NCI-H1092 (cell line): ENCODE measurements at regions not wholly inside any gene's neighbourhood (a gene's known extent, or its start where the extent isn't known, plus 50 kb on each side); places are given as distances from the start of the nearest gene placed in this dataset.

ENCODE experiments used
- DNase-seq: peaks from one replicate; lab custom pipeline; 2025; lab: John Stamatoyannopoulos, UW

DNA sequence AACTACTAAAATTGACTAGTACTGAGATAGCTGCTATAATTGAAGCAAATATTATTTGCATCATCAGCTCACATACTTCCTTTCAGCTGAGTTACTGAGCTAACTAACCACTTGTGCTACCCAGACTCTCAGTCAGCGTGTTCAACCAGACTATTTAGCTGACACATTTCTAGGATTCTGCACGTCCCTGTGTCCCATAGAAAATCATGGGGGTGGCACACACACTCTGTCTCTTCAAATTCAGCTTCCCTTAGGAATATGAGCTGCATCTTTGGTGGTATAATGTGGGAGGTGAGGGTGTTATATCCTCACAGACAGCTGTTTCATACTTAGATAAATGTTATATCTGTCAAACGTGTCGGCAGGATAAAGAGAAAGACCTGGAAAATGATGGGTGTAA is 424.0 kb downstream of the CDH2 start:
- no peak for DNase-seq

DNA sequence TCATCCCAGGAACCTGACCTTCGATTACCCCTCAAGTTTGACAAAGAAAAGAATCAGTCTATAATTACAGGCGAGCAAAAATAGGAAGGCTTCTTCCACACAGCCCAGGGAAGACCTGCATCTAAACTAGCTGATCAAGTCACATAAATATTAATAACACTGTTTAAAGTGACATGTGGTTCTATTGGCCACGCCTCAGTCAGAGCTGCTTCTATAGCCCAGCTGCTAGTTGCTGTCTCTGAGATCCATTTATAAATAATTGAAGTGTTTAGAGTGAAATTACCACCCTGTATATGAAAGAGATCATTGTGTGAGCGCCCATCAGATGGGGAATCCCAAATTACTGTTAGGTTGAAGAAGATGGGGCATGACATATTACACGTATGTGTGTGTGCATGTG is 426.0 kb downstream of the CDH2 start:
- no peak for DNase-seq

DNA sequence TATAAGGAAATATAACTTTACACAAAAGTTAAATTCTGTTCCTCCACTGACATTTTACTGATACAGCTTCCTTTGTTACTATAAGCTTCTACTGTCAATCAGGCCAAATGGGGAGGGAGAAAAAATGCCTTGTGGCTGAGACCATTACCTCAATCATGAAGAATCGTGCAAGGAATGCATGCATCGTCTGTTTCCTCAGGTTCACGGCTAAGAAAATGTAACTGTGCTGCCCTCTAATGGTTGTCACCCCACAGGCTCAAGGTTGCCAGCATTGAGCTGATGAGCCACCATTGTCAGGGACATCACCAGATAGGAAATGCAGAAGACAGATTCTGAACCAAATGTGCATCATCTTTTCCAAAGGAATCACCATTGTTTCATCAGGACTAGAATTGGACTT is 426.9 kb downstream of the CDH2 start:
- DNase-seq, result peak; percentile 72

DNA sequence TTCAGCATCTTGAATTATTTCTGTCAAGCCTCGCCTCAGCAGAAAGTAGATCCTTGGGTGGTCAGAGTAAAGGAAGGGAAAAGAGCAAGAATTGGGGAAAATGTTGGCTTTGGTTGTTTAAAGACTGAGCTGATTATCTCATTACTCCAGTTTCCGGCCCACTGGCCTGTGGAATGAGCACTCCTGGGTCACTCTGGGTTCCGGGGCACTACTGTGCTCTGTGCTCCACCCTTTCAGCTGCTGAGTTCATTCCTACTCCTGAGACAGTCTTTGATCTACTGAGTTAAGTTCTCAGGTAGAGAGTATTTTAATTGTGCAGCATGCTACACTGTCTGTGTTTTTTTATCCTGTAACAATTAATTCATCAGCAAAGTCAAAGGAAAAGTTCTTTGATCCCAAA is 427.7 kb downstream of the CDH2 start:
- DNase-seq, result no peak

DNA sequence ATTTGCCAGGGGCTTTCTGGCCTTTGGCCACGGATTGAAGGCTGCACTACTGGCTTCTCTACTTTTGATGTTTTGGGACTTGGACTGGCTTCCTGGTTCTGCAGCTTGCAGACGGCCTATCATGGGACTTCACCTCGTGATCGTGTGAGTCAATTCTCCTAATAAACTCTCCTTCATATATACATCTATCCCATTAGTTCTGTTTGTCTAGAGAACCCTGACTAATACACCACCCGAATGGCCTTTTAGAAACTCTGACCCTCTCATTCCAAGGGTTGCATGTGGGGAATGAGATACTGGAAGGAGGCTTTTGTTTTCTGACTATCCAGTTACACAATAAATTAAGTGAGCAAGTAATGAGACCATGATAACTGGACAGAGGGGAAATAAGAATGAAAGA is 430.7 kb downstream of the CDH2 start:
- no peak for DNase-seq

DNA sequence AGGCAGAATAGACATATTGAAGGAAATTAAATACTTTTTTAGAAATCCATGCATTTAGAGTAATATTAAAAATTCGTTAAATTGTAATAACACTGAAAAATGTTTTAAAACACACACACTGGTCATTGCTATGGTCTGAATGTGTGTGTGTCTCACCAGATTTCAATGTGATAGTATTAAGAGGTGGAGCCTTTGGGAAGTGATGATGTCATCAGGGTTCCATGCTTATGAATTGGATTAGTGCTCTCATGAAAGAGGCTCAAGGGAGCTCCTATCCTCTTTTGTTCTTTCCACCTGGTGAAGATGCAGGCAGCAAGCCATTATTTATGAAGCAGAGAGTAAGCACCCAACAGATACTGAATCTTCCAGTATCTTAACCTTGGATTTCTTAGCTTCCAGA is 441.8 kb downstream of the CDH2 start:
- DNase-seq, result no peak

DNA sequence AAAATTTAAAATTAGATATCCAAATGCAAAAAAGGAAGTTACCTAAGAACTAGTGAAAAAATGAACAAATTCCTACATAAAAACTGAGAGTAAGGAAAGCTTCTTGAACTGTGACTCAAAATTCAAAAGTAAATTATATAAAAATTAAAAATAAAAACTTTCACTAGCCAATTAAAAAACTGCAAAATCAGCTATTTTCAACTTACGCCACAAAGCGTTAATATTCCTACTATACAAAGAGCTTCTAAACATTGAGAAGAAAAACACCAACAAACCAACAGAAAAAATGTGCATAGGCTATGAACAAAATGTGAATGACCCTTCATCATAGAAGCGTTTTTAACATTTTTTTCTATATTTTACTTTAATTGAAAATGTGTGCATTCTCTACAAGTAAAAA is 445.7 kb downstream of the CDH2 start:
- DNase-seq, result no peak

DNA sequence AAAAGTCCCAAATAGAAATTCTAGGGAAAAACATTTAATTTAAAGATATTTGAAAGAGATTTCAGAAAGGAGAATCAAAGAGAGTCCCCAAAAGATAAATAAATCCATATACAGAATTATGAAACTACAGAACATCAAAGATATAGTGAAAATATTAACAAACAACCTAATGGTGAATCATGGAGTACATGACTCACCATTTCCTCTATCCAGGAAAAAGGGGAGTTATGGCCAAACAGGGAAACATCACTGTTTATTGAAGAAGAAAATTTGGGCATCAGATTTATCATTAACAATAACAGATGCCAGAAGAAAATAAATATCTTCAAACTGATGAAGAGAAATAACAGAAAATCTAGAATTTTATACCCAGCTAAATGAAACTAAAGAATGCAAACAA is 448.3 kb downstream of the CDH2 start:
- DNase-seq, result no peak

DNA sequence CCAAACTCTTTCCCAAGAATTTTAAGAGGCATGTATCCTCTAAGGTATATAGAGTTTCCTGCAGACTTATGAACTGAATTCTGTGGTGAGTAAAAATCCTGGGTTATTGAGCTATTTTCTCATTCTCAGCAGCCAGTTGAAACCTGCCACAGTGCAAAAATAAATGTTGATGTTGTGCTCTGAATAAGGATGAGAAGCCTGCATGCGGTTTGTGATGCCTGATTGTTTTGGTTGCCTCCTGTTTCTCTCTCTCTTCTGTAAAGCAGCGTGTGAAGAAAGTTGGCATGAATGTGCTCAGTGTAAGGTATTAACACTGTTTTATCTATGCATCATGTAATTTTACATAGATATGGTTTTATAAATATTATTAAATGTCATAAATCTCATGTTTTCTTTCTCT is 452.6 kb downstream of the CDH2 start:
- DNase-seq, result no peak

DNA sequence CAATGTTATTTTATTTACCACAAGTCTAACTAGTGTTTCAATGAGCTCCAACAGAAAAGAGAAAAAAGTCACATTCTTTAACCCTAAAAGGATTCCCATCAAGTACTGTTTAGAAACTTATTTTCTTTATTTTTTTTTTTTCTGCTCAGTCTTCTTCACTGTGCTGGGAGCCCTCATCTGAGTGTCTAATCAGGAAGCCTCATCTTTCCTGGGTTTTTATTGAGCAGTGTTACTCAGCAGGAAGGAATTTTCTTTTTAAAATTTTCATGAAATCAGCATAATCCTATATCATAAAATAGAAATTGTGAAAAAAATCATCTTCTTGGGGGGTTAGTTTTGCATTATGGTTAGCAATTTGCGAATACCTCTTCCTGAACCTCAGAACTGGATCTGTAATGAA is 453.8 kb downstream of the CDH2 start:
- no peak for DNase-seq

DNA sequence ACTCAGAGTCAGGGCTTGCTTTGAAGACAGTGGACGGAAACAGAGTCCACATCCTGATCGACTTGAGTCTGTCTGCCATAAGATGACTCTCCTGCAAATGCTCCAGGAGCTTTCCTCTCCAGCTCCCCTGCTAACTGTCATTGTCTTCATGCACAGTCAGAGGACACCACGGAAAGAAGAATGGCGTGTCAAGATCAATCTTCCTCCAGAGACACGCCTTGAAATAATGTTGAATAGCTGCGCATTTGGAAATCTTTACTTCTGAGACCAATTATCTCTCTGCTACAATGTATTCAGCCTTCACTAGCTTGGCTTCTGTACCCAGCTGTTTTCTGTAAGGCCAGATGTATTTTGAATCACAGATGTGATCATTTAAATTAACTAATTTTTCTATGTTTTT is 457.2 kb downstream of the CDH2 start:
- no peak for DNase-seq

DNA sequence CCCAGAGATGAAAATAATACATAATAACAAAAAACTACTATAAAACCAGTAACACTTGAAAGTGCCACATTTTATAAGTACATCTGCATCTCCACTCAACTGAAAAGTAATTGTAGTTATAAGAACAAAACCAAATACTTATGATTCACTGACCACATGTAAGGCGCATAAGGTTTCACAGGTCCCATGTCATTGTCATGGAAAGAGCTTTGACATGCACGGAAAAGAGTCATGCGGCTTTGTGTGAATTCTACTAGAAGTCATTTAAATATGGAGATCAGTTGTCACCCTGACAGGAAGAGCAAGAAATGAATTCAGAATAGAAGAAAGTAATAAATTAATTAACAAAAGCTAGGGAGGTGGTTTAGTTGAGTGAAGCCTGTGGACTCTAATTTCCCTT is 459.1 kb downstream of the CDH2 start:
- no peak for DNase-seq

DNA sequence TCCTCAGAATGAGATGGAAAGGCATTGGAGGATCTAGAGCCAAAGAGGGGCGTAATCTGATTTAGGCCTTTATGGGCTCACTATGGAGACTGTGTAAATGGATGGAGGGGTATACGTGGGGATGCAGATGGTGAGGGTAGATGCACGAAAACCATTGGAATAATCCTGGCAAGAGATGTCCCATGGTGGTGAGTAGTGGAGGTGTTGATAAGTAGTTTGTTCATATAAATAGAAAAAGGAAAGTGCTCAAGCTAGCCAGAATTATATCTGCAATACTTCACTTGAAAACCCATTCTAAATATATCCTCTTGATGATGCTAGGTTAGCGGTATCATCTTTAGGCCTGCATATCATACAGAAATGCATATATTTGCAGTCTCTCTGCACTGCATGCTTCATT is 459.7 kb downstream of the CDH2 start:
- no peak for DNase-seq

DNA sequence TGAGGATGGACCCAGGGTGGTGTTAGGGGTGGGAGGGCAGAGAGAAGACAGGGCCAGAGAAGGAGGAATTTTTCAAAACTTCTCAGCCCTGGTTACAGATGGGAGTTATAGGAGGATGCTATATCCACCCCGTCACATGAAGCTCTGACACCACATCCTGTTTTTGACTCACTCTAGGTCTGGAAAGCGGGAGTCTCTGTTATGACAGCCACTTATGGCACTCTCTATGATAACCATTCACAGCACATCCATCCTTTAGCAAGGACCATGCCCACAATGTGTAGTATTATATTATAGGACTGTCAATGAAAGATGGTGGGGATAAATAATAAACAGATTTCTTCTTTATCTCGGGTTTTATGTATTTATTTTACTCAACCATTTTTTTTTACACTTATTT is 461.2 kb downstream of the CDH2 start:
- DNase-seq, result no peak

DNA sequence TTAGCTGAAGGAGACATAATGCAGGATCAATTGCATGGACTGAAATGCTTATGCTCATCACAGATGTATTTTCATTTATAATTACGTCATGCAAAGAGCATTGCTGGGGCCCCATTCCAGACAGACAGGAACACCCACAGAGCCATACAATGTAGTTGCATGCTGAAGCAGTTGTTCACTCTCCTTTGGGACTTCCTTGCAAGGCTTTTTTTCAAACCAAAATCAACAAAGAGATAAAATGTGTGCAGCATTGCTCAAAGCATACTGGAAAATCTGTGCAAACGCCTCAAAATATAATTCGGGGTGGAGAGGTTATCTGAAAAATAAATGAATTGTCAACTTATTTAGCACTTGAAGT is 463.2 kb downstream of the CDH2 start:
- DNase-seq, result peak; percentile 19

DNA sequence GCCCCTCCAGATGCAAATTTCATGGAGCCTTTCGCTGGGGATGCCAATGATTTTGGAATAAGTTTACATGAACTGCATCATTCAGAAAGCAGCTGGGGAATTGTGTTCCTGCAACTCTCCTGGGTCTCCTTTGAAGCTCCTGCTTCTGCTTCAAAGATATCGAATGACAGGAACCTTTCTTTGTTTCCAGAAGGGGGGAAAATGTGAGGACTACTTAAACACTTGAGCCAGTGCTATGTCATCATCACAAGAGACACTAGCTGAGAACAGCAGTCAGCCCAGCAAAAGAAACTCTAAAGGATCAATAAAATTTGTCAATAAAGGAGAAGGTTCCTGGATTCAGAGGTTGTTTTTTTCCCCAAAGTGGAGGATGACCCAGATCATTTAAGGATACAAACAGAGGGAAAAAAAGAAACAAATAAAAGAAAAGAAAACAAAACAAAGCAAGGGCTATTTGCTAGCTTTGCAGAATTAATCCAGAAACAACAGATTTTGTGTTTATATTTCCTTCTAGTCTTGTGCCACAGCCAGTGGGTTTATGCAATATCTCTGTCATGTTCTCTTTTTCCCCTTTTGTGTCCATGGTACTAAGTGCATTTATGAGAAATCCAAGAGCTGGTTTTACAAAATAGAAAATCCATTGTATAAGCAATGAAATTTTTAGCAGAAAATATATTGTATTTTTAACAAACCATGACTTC is 463.7 kb downstream of the CDH2 start:
- peak; percentile 87 for DNase-seq

DNA sequence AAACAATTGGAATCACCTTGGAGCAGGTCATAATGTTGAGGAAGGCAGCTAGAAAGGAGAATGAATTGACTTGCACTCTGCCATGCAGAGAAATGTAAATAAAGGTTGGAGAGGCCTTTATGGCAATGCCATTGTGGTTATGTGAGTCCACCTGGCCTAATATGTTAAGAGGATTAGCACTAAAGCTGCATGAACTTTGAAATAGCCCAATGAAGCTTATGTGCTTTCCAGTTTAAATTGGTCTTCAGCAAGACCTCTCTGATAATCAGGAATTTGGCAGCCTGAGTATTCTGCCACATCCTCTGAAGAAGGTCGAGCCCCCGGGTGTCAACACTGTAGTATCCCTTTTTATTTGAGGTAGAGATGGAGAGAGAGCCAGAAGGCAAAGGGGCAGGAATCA is 464.9 kb downstream of the CDH2 start:
- peak; percentile 83 for DNase-seq

DNA sequence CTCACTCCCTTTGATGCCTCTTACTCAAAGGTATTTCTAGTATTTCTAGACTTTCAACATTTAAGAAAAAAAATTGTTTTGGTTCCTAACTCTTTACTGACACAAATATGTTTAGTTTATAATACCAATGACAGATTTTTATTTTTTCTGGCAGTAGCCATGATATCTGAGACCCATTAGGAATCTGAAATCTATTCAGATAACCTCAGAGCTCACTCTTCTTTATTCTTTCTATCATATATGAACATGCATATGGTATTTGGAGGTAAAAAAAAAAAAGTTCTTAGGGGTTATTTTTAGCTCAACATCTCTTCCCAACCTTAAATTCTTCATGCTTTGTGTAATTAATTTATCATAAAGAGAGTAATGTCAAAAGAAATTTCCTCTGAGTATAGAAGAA is 465.5 kb downstream of the CDH2 start:
- no peak for DNase-seq

DNA sequence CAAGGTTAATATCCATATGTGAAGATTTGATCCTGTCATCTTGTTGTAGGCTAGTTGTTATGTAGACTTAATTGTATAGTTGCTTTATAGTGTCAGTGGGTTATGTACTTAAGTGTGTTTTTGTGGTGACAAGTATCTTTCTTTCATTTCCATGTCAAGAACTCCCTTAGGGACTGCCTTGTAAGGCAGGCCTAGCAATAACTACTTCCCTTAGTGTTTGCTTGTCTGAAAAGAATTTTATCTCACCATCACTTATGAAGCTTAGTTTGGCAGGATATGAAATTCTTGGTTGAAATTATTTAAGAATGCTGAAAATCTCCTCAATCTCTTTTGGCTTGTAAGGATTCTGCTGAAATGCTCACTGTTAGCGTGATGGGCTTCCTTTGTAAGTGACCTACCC is 467.6 kb downstream of the CDH2 start:
- no peak for DNase-seq

DNA sequence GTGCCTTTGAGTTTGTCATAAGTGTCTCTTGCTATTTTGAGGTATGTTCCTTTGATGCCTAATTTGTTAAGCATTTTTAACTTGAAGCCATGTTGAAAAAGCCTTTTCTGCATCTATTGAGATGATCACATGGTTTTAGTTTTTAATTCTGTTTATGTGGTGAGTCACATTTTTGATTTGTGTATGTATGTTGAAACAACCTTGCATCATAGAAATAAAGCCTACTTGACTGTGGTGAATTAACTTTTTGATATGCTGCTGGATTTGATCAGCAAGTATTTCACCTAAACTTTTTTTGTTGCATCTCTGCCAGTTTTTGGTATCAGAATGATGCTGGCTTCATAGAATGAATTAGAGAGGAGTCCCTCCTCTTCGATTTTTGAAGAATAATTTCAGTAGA is 469.7 kb downstream of the CDH2 start:
- DNase-seq, result no peak

DNA sequence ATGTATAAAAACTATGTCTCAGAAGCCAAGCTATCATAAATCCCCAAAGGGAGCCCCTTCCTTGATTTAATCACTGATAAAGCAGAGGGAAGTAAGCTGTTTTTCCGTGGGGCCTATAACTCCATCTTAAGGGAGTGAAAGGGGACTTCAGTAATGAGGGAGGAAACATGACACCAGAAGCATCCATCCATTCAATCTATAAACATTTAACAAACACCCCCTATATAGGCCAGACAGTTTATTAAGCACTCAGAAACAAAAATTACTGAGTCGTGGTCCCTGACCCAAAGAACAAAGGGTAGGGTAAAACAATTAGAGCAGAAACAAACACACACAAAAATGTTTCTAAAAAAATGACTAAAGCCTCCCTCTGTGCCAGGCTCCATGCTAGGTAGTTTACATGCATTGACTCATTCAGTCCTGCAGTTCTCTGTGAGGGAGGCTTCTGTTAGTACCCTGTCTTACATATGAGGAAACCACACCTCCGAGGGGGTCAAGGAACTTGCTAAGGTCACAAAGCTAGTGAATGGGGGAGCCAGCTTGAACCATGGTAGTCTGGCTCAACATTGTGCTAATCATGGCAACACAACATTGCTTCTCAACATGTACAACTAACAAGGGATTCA is 472.1 kb downstream of the CDH2 start:
- DNase-seq, result no peak

DNA sequence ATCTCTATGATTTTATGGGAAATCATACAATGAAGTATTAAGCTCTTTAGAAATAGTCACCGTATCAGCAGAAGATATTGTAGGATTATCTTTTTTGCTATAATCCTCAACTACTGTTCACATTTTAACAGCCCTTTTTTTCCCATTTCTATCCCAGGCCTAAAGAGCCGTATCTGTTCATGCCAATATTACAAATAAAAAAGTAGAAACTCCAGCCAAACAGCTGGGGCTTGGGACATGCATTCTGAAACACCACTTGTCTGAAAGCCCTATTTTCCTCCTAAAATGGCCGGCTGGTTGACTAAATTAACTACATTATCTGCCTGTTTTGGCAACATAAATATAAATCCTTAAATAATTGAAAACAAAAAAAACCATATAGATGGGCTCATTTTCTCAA is 477.8 kb downstream of the CDH2 start:
- no peak for DNase-seq

DNA sequence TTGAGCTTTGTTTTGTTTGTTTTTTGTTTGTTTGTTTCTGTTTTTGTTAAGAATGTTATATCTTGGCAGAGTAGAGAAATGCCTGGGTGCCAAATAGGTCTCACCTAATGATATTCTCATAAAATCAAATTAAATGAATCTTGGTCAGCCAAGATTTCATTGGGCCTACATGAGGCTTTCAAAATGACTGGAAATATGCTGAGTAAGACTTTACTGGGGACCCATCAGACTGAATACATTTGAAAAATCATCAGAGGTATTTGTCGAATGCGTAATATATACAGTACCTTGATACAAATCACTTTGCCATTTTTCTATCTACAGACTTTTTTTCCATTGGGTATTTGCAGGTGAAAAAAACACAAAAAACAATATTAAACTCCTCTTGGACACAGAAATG is 480.8 kb downstream of the CDH2 start:
- DNase-seq, result no peak

DNA sequence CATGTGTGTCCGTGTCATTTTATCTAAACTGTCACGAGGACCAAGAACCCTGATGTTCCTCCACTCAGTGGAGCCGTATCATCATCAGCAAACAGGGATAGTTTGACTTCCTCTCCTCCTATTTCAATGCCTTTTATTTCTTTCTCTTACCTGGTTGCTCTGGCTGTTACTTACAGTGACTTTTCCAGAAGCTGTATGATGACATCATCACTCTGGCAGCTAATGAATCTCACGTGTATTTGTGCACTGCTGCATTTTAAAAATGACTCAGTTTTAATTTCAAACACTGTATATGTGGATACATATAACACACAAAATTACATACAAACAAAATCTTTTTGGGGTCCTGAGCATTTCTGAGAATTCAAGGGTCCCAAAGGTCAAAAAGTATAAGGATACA is 481.4 kb downstream of the CDH2 start:
- no peak for DNase-seq
